LoVo (cell line): ENCODE measurements at regions not wholly inside any gene's neighbourhood (a gene's known extent, or its start where the extent isn't known, plus 50 kb on each side); places are given as distances from the start of the nearest gene placed in this dataset.

ENCODE experiments used
- DNase-seq: peaks from one replicate; pipeline ENCODE4 v3.0.0-alpha.2; 2016; ENCODE audit warnings: low spot score

DNA sequence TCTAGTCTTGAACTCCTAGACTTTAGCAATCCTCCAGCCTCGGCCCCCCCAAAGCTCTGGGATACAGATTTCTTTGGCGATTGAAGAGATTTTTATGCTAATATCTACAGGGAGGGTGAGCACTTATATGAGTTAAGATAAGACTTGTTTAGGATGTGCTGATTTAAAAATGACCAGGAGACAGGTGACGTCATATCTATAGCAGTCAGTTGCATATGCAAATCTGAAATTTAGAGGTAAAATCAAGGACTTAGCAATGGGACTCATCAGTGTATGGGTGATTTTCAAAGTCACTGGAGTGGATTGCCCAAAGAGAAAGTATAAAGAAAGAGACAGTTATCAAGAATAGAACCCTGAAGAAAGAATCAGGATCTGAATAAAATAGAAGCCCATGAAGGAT is 394.5 kb downstream of the ADGRL2 start:
- DNase-seq, result no peak

DNA sequence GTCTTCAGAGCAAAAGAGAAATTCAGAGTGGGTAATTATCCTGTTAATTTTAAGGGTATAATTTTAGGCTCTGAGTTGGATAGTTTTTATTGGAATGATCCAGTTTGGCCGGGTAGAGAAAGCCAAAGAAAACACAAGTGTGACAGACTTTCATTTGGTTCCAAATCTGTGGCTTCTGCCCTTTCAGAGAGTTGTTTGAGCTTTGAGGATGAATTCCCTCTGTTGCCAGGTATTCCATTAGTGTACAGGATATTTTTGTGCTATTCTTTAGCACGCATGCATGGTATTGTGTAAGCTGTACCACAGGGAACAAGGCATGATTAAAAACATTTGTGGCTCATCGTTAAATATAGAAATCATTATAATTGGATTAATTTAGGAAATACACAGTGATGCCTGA is 384.4 kb downstream of the ADGRL2 start:
- DNase-seq, result no peak

DNA sequence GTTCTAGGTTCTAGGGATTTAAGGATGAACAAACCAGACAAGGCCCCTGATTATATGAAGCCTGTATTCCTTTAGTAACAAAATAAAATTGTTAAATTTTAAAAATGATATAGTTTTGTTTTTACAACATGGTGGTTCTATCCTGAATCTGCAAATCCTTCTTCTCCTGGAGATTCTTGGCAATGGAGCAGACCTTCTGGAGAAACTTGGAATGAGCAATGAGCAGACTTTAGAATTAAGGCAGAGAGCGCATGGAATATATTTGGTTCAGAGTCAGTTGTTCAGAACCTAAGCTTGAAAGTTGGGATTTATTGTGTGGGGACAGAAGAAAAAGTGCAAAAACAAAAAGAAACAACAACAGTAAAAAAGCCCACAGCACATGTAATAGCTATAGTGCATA is 381.1 kb downstream of the ADGRL2 start:
- DNase-seq, result no peak

DNA sequence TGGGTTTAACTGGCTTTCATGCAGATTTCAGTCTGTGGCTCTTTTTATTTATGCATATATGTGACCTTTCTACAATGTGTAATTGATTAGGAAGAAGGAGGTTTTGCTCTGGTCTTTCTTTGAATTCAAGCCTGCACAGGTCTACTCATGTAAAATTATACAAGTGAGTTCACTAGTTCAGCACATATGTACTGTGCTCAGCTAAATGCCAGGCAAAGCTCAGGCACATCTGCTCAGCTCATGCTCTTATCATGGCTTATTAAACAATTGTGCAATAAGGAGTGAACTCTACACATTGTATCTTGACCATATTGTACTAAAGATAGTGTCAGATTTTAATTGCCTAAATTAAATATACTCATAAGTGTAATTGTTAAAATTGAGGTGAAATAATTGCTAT is 378.4 kb downstream of the ADGRL2 start:
- no peak for DNase-seq

DNA sequence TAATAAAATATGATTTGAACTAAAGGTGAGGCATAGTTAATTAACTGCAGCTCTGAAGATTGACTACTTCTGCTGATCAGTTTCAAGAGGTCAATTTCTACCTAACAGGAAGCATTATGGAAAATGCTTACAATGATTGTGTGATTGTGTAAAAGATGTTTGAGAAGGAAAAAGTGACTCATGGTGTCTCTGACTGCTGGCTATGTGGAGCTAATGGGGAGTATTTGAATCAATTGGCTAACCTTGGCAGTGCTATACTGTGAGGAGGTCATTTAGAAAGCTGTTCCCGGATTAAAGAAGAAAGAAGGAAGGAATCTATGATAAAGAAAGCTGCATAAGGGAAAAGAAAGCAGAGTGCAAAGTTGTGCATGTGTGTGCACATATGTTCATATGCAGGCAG is 376.5 kb downstream of the ADGRL2 start:
- no peak for DNase-seq

DNA sequence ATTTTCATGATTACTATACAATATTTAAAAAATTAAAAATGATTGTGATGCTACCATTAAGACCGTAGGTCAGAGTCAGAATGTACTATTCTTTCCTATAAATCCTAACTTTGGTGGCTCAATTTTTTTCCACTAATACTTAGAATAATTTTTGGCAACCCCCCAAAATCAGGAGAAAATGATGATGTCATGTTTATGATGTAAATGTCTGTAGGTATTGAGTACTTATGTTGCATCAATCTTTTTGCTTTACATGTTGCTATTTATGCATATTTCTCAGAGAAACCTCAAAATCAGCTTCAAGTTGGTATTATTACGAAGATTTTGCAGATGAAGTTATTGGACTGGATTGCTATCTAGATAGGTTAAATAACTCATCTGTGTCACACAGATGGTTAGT is 371.2 kb downstream of the ADGRL2 start:
- DNase-seq, result no peak

DNA sequence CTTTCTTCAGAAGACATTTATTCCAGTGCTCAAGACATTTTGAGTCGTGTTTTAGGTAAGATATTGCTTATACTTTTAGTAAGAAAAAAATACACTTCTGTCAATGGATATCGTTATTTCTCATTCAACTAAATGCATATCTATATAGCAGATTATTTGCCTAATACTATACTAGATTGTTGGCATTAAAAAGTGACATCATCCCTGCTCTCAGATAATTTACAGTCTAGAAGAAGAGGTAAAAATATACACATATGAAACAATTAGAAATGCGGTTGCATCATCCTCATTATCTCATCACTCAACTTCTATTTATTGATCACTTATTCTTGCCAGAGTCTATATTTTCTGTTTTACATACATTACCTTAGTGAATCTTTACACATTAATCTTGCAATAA is 367.7 kb downstream of the ADGRL2 start:
- no peak for DNase-seq

DNA sequence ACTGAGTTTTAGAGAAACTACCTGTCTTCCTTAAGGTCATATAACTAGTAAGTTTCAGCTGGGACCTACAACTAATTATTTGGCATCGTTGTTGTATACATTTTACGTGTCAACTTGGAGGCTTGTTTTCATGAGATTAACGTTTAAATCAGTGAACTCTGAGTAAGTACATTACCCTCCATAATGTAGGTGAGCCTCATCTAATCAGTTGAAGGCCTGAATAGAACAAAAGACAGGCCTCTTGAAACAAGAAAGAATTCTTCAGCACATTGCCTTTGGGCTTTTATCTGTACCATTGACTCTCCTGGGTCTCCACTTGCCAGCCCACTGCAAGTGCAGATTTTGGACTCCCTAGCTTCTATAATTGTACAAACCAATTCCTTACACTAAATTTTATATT is 364.6 kb downstream of the ADGRL2 start:
- DNase-seq, result no peak

DNA sequence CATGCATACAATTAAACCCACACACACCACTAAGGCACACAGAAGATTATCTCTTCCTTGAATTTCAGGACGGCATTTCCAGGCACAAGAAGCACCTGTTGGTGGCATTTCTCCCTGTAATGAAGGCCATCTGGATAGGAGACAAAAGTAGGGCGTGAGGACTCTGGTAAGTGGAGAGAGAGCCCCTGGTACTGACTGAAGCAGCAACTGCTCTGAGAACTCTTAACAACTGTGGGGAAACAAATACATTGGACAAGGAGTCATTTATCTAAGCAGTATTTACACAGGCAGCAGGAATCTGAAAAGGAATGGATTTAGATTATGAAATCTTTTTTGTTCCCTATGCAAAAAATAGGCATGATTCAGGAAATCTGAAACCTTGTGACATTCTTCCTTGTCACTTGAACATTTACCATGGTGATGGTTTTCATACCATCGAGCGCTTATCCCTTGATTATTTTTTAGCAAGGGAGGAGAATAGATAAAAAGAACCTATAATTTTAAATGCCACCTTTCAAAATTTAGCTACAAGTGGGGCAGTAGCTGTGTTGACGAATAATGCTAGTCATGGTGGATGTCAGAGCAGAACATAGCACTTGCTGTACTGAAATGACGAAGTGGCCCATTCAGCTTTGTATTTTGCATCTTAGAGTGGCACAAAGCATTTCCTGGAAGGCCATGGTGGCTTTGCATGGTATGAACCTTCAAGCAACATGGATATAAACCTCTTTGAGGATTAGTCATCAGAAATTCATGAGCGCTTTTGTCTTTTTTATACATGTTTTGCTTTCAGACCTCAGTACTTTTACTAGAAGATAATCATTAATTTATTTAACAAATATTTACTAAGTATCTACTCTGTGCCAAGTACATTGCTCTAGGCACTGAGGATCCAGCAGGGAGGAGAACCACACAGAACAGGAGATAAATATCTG is 362.0 kb downstream of the ADGRL2 start:
- DNase-seq, result no peak

DNA sequence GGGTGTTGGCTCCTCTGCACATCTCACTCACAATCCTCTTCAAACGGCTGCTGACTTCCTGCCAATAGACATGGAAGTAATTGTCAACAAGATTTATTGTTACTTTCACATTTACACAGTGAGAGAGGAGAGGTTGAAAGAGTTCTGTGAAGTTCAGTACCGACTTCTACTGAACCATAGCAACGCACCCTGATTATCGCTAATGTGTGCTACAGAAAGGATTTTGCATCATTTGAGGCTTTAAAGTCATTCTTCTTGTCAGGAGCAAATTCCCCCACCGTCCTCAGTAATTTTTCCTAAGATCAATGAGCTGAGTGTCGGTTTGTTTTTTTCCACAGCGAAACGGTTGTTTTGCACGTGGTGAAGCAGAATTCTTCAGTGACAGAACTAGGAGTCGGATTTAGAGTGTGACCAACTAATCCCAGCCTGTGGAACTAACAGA is 361.0 kb downstream of the ADGRL2 start:
- DNase-seq, result no peak

DNA sequence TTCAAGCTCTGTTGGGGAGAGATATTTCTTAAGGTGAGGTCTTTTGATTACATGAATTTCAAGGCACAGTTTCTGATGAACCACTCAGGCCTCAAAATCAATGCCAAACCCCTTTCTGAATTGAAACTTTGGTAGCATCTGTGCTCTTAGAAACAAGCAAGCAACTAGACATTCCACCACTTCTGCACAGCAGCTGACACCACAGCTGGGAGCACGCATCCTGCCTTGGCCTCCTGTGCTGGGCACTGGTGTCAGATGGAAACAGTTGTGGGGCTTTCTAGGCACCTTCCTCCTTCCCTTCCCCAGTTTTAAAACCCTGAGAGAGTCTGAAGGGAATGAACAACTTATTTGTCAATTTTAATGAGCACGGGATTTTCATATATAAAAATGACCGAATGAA is 360.2 kb downstream of the ADGRL2 start:
- no peak for DNase-seq

DNA sequence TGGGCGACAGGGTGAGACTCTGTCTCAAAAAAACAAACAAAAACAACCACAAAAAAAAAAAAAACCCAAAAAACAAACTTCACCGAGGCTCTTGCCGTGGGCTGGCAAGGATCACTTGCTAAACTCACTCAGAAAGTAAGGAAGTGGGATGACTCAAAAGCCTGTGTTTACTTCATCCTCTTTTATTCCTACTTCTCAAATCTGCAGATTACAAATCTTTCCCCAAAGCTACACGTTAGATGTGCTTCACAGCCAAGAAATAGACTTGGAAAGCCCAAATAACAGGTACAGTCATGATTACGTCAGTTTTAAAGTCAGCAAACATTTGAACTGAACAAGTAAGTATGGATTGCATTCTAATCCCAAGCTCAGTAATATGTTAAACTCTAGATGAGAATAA is 359.3 kb downstream of the ADGRL2 start:
- DNase-seq, result no peak

DNA sequence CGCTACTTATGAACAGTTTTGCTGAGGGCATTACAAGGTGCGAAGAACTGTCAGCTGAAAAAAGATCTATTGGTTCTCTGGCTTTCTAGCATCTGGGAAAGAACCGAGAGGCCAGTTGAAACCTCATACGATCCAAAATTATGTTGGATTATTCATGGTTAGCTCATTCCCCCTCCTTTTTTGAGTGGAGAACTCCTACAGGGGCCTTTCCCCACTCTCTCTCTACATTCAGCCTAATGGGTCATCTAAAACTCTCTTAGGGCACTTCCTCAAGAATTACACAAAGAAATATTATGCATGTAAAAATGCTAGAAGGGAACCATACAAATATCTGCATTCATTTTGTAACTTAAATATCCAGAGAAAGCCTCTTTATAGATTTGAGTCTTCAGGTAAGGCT is 358.2 kb downstream of the ADGRL2 start:
- DNase-seq, result no peak

DNA sequence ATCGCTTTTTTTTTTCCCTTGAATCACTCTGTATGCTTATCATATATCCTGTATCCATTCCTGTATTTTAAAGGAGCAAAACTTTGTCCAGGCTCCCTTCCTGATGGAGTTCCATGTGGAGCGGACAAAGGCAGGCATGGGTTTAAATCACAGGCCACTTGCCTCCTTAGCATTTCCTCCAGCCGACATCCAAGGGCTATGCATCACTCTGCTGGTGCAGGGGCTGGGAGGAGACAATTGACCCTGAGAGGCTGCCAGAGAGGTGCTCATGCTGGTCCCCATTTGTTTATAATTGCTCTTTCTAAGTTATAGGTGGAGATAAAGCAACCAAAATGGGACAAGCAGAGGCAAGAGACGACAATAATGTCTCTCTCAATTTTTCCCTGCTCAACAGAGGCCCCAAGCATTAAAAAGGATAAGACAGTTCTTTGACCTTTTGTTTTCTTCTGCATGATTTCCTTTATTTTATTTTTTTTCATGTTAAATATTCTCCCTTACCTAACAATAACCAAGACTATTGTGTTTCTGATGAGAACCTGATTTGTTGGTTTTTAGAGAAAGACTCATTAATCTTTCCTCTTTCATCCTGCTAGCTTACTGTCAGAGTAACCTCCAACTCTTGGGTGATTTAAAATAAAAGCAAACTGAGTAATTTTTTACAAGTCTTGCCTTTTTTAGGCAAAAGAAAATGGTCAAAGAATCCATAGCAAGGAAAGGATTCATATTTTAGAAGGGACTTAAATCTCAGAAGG is 353.7 kb downstream of the ADGRL2 start:
- no peak for DNase-seq

DNA sequence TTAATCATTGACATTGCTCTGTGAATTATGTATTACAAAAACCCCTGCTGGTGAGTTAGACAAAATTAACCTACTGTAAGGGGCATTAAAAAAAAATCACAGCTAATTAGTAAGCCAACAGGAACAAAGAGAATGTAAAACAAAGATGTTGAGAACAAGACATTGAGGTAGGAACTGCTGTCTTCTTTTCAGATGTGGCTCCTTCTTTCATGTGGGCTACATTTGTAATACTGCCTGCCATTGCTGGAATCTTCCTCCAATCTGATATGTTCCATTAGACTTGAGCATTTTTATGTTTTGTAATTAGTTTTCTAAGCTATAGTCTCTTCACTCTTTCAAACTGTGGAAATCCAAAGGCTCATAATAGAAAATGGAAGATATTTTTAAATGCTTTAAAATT is 353.0 kb downstream of the ADGRL2 start:
- no peak for DNase-seq

DNA sequence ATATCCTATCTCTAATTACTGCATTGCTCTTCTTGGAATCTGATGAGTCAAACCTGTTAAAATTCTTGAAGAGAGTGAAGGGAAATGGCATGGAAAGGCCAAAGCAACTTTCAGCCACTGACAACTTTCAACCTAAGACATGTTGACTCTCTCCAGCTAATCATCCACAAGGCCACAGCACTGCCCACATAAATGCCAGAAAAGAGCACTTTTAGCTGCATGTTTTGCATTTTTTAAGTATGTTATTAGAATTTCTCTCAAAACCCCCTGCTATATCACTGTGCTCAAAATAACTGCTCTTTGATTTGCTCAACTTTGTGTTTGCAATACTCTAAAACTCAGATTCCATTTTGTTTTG is 352.5 kb downstream of the ADGRL2 start:
- no peak for DNase-seq

DNA sequence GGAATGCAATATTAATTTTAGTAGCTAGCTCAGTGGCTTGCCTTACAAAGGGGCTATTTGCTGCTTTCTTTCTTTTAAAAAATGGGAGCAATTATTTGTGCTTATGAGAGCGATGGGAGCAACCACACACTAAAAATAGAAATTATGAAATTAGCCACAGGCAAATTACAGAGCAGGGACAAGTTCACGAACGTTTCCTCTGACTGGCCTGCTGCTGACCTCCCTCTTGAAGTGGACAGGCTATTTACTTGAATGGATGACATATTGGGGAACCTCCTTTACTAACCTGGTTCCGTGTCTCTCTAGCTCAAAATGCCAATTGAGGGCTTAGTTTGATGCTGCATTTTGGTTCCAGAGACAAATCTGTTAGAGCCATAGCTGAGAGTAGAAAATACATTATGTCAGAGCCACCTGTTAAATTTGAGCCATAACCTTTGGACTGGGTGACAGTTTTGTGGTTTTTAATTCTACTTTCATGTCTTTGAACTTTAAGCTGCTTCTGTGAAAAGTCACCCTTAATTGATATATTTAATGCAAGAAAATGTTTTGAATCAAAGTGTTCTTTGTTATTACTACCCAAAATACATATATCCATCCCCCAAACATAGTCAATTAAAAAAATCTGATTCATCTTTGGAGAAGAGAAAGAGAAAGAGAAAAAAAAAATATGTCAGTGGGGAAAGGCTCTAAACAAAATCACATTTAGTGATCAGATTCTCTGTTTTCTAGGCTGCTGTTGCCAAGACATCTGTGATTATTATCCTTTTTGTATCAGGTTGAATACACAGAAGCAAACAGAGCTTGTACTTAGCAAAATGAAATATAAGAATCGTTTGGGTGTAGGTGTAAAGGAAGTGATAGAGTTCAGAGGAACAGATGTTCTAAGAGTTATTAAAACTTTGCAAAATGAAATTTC is 351.9 kb downstream of the ADGRL2 start:
- no peak for DNase-seq

DNA sequence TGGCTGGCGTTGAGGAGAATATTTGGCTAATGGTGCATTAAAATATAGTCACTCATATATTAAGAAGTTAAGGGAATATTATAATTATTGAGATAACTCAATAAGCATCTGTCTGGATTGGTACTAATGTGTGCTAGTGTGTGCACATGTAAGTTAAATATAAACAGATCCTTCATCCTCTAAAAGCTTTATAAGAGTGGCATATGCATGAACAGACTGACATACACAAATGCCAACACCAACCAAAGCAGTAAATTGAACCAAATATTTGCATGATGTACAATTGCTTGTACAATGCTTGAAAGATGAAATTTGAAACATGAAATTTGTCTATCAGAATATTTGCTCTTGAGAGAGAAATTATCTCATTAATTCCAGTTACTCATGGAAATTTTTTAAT is 344.9 kb downstream of the ADGRL2 start:
- DNase-seq, result no peak

DNA sequence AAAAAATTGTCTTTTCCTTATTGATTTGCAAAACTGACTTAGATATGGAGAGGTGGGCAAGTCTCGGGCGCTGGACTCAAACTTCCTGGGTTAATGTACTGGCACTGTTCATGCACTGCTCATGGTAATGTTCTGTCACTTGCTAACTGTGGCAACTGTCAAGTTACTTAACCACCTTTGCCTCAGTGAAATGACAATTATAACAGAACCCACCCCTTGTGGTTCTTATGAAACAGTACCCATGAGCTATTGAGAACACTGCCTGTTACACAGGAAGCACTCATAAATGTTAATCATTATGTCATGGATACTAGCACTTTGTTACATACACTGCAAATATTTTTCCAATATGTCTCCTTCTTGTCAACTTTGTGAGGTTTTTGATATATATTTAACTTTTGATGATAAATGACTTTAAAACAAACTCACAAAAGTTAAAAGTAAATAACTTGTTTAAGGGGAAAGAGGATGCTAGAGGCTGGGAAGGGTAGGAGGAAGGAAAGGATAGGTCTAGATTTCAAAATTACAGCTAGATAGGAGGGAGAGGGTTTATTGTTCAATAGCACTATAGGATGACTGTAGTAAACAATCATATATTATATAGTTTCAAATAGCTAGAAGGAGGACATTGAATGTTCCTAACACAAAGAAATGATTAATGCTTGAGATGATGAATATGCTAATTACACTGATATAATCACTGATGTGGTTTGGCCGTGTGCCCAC is 342.5 kb downstream of the ADGRL2 start:
- DNase-seq, result no peak

DNA sequence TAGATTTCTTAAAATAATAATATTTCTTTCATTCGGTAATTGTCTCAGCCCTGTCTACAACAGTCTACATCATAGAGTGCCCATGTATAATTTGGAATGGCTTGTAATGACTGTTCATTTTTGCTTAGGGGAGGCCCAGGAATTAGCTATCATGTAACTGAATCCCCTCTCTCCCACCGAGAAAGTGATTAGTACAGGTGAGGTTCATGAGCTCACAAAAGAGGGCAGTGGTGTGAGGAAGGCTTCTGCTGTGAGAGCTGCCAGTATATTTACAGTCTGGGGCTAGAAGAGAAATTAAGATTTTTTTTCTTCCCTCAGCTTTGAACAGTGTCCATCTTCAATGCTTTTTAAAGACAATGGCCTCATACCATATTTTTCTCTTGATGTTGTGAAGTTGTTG is 340.7 kb downstream of the ADGRL2 start:
- DNase-seq, result no peak

DNA sequence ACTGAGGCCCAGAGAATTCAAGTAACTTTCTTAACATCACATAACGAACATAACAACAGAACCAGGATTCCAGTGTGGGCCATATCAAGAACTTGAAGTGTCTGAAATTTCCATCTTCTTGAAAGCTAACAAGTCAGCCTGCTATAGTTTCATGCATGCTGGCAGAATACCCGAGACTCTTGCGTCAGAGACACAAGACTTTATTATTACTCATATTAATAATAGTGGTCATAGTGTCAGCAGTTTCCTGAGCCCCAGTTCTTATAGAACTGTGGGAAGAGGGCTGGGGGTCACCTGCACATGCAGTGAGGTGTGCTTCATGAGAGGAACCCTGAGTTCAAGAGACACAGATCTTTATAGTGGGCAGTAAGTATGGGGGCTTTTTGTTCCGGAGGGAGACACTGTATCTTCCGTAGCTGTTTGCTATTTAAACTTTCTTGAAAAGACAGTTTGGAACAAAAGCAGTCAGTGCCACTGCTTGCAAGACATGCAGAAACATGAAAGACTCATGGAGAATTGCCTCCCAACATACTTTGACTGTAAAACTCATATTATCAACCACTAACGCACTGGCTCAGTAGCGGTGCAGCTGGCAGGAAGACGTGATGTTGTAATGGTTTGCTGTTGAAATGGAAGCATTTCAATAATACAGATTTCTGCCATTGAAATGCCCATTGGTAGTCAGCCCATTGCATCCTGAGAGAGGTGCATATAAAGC is 339.2 kb downstream of the ADGRL2 start:
- DNase-seq, result no peak
